Left colon (tissue), 2 donors: ENCODE measurements at regions not wholly inside any gene's neighbourhood (a gene's known extent, or its start where the extent isn't known, plus 50 kb on each side); places are given as distances from the start of the nearest gene placed in this dataset.
"Not testable (repeated sequence)": the region's sequence is repeated elsewhere in the genome, so short reads cannot be mapped to it uniquely, and the experiment has no call there.

Source experiments
- ATAC-seq: fragments of 200-7000 bp; cut with Tn5 transposase; one replicate; pipeline ENCODE4 v1.9.1; 2020; ENCODE audit warnings: mild to moderate bottlenecking, moderate library complexity
- DNase-seq, 2 donors: peaks; one replicate each; pipeline ENCODE4 v3.0.0-alpha.2; 2020
- intact Hi-C, 2 donors: fragments of 100-400 bp; cut with DNase I in 1 of 2; cut with micrococcal nuclease in 1 of 2; formaldehyde crosslinking; loops; one replicate each; pipeline versions ENCODE4 v1.11.2 to v1.14.0; 2022; cut with DNase I, micrococcal nuclease
- donor health status: DM: no; HTN: no; CAD: no.
- donor health status: DM: yes; HTN: yes; CAD: no.

DNA sequence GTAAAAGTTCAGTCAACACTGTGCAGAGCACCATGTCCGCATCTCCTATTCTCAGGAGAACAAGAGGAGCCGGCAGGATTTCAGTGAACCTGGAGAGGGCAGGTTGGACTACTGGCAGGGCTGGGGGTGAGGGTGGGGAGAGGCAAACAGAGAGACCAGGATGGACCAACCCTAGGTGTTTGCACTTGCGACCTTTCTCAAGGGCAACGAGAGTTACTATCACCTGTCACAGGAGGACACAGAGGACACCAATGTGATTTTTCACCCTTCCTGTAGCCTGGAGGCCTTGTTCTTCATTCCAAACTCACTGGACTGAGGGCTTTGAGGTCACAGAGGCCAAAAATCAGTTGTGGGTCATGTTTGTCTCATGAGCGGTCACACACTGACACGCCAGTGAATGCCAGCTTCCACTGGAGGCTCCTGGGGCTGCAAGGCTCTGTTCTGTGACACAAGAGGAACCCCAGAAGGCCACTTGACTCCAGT is 89.5 kb downstream of the CPN2 start:
- no peak for ATAC-seq
- DNase-seq = peak in 1 of 2 donors; percentile 24
- intact Hi-C loops = loop anchor here in 1 of 2 donors (10.0 kb wide), 1 partner anchor 117 kb away; no protein-coding TSS in a partner anchor

GRCh38 chr3:194262176-194262924 is 88.8 kb downstream of the CPN2 start:
- ATAC-seq (no peak), DNase-seq (peak in 1 of 2 donors; percentile 9)
- intact Hi-C loops = loop anchor here in 1 of 2 donors (10.0 kb wide), 1 partner anchor 118 kb away; no protein-coding TSS in a partner anchor

DNA sequence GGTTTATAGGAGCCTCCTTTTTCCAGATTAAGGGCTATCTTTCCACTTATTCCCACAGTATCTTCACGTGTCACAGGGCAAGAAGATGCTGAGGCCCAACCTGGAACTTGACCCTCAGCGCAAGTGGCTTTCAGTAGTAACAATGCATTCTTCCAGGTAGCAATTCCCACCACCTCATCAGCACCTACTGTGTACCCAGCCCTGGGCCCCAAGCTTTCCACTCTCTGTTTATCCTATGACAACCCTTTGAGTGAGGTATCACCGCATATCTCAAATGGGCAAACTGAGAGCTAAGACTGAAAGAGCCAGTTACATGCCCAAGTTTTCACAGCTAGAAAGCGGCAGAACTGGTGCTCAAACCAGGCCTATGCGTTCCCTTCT is 88.2 kb downstream of the CPN2 start:
- DNase-seq = peak in 1 of 2 donors; percentile 11
- intact Hi-C loops = loop anchor here in 1 of 2 donors (10.0 kb wide), 1 partner anchor 118 kb away; no protein-coding TSS in a partner anchor

GRCh38 chr3:194264631-194265504 is 86.3 kb downstream of the CPN2 start:
- intact Hi-C loops = loop anchor here (5.0 to 10.0 kb wide), 2 partner anchors 120 to 128 kb away; partner anchors contain the start of gene HES1 (in 1 of the 2)

More for the DNA sequence above, 88.2 kb downstream of the CPN2 start:
- no peak for ATAC-seq

DNA sequence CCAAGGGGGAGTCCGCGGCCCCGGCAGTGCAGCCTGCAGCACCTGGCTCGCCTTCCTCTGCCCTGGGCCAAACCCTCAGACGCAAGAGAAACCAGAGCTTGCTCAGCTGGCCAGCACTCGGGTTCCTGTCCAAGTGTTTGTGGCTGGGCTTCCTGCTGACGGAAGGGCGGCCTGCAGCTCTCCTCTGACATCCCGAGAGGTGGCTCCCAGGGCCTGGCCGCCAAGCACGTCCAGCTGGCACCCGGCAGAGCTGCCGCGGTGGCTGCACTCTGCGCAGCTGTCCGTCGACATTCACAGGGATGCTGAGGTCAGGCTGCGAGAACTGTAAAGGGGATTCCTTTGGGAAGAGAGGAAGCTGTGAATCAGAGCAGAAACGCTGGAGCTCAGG is 85.6 kb downstream of the CPN2 start:
- intact Hi-C loops = loop anchor here (5.0 to 10.0 kb wide), 2 partner anchors 121 to 128 kb away; partner anchors contain the start of gene HES1 (in 1 of the 2)
- peak; percentile 57 to 81 for DNase-seq

More at GRCh38 chr3:194264631-194265504, 86.3 kb downstream of the CPN2 start:
- not testable (repeated sequence) for ATAC-seq
- DNase-seq = peak in 1 of 2 donors; percentile 12

GRCh38 chr3:194265996-194266964 is 84.8 kb downstream of the CPN2 start:
- intact Hi-C loops = loop anchor here (5.0 to 10.0 kb wide), 2 partner anchors 121 to 129 kb away; partner anchors contain the start of gene HES1 (in 1 of the 2)
- DNase-seq (no peak), ATAC-seq (no peak)

More for the DNA sequence above, 85.6 kb downstream of the CPN2 start:
- peak; percentile 35 for ATAC-seq

DNA sequence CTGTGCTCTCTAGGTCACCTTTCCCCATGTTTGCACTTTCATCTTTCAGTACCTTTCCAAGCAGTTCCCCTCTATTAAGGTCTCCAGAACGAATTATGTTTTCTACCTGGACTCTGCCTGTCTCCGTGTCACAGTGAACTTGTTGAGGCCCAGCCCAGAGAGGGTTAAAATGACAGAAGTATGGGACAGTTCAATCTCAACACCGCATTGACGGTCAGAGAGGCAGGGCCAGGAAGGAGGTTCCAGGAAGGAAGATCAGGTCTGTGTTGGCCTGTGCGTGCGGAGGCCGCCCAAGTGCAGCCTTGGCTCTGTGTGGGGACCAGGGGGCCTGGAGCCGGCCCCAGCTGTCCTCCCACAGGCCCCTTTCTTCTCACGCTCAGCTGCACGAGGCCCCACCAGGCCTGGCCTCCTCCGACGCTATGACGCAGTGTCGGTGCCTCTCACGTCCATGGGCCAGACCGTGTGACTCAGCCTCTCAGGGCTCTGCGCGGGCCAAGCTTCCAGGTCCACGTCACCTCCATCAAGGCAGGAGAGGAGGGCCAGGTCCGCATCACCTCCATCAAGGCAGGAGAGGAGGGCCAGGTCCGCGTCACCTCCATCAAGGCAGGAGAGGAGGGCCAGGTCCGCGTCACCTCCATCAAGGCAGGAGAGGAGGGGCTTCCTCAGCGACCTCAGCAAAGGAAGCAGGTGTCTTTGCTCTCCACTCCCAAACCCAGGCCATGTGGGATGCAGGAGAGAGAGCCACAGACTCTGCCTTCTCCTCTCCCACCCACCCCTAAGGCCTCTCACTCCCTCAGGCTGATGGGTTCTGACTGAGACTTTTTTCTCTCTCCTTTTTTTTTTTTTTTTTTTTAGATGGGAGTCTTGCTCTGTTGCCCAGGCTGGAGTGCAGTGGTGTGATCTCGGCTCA is 83.1 kb downstream of the CPN2 start:
- intact Hi-C loops = loop anchor here (5.0 to 10.0 kb wide), 2 partner anchors 123 to 131 kb away; partner anchors contain the start of gene HES1 (in 1 of the 2)
- ATAC-seq (no peak), DNase-seq (peak in 1 of 2 donors; percentile 55)

GRCh38 chr3:194268654-194269512 is 82.2 kb downstream of the CPN2 start:
- ATAC-seq (no peak), DNase-seq (no peak)
- intact Hi-C loops = loop anchor here (5.0 to 10.0 kb wide), 2 partner anchors 124 to 132 kb away; partner anchors contain the start of gene HES1 (in 1 of the 2)

DNA sequence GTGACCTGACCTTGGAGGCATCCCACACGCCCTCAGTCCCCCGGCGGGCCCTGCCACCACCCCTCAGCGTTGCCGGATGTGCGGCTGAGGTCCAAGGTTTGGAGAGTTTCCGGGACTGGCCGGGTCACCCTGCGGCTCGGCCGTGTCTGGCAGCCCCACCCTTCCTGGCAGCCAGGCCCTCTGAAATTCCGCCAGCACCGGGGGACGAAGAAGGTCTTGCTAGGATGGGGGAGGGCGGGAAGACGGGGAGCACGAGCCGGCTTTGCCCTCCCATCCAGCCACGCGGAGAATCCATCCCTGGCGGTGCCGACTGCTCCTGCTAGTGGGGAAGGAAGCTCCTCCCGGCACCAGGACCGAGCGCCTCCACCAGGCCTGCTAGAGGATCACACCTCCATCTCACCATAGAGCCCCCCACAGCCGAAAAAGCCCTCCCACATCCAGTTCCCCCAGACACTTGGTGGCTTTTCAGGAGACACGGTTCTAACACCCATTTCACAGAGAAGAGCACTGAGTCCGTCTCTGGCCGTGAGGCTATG is 81.5 kb downstream of the CPN2 start:
- intact Hi-C loops = loop anchor here (5.0 to 10.0 kb wide), 2 partner anchors 125 to 132 kb away; partner anchors contain the start of gene HES1 (in 1 of the 2)
- ATAC-seq = peak; percentile 76
- peak; percentile 57 to 77 for DNase-seq

DNA sequence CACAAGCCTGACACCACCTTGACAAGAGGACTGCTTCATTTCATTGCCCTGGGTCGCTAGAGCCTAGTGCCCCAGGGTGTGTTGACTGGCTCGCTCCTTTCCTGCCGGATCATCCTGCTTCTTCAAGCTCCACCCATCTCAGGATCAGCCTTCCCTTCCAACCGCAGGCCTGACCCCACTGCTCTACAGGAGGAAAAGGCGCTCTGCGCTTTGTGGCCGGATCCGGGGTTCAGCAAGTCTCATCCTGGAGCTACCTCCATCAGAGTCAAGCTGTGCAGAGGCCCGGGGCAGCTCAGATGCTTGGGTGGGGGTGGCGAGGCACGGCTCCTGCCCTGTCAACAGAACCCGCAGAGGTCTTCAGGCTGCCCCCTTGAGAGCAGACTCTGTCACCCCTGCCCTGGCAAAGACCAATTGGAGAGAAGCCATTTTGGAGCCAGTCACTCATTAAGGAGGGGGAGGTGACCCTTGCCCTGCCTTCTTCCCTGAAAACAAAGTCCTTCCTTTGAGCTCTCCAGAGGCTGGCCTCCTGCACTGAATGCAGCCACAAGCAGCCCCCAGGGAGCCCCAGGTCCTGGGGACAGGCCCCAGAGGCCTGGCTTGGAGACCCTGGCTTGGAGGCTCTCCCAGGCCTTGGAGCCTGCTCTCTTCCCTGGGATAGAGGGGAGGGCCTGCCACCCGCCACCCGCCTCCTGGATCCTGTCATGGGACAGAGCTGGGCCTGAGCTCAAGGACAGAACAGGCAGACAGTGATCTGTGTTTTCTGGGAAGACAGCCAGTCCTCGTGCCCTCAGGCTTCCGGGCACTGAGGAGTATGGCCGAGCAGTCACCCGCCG is 80.3 kb downstream of the CPN2 start:
- intact Hi-C loops = no loop called here
- DNase-seq (peak; percentile 37 to 86), ATAC-seq (peak; percentile 39)

DNA sequence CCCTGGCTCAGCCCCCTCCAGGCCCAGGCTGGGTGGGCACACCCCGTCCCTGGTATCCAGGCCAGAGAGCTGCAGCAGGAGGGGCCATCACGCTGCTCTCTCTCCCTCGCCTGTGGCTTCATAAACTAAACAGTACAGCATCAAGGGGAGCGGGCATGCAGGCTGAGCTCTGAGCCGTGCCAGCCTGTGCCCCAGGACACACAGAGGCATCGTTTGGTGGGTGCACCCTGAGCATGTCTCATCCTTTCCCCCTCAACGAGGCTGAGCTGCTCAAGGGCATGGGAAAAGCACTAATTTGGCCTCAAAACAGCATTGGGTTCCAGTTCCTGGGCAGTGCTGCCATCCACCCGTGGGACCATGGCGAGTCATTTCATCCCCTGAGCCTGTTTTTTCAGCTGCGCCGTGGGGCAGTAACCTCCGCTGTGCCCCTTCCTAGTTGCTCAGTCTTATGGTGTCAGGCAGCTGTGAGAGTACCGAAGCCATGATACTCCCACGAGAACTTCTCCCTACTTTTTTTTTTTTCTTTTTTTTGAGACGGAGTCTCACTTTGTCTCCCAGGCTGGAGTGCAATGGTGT is 79.6 kb downstream of the CPN2 start:
- ATAC-seq (no peak), DNase-seq (no peak)
- intact Hi-C loops = no loop called here

DNA sequence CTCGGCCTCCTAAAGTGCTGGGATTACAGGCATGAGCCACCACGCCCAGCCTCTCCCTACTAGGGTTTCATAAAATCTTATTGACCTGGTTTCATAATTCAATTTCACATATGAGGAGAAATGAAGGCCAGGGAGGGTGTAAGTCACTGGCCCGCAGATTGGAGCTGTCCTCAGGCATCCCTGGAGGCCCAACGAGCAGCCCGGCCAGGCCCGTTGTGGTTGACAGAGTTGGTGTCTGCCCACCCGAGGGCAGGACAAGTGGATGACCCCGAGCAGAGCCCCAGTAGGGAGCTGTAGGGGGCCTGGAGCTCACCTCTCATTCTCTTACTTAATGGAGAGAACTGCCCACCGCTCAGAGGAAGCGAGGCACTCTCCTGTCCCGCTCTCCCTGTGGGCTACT is 78.9 kb downstream of the CPN2 start:
- intact Hi-C loops = no loop called here
- no peak for DNase-seq
- ATAC-seq = no peak

GRCh38 chr3:194272861-194273742 is 78.0 kb downstream of the CPN2 start:
- no peak for ATAC-seq
- intact Hi-C loops = no loop called here
- no peak for DNase-seq
